WTC11 (cell line): ENCODE measurements at regions not wholly inside any gene's neighbourhood (a gene's known extent, or its start where the extent isn't known, plus 50 kb on each side); places are given as distances from the start of the nearest gene placed in this dataset.

Experiments used
- ATAC-seq: fragments of 200-7000 bp; cut with Tn5 transposase; 2 replicates; pipeline ENCODE4 v1.10.0; 2021; ENCODE audit warnings: mild to moderate bottlenecking, moderate library complexity
- CTCF ChIA-PET: fragments of 300-600 bp; sonication (Branson Sonifier 250); formaldehyde crosslinking; loops from one replicate; lab custom pipeline; 2021; ENCODE audit warnings: antibody characterized with exemption; lab: Charles Lee
- POLR2A ChIA-PET: fragments of 350-600 bp; sonication (Branson Sonifier 250); formaldehyde crosslinking; loops from one replicate; lab custom pipeline; 2021; ENCODE audit warnings: antibody characterized with exemption; lab: Charles Lee
- DNase-seq: peaks from one replicate; pipeline ENCODE4 v3.0.0; 2021; ENCODE audit warnings: low spot score
- H3K27ac Mint-ChIP-seq: 2 replicates; pipeline ENCODE4 v1.8.0; 2021; ENCODE audit warnings: mixed read lengths
- H3K27me3 Mint-ChIP-seq: 2 replicates; pipeline ENCODE4 v1.8.0; 2021; ENCODE audit warnings: low read depth, mild to moderate bottlenecking, moderate library complexity, mixed read lengths
- H3K36me3 Mint-ChIP-seq: 2 replicates; pipeline ENCODE4 v1.8.0; 2021; ENCODE audit warnings: mixed read lengths
- H3K4me1 Mint-ChIP-seq: 2 replicates; pipeline ENCODE4 v1.8.0; 2022; ENCODE audit warnings: mixed read lengths
- H3K4me3 Mint-ChIP-seq: 2 replicates; pipeline ENCODE4 v1.8.0; 2021; ENCODE audit warnings: mild to moderate bottlenecking, moderate library complexity, mixed read lengths
- H3K9me3 Mint-ChIP-seq: 2 replicates; pipeline ENCODE4 v1.8.0; 2021; ENCODE audit warnings: mixed read lengths
- E2F1 ChIP-seq: sonication (generic); formaldehyde crosslinking; IDR thresholded peaks from 2 replicates; pipeline ENCODE4 v1.8.0; 2022; ENCODE audit warnings: mild to moderate bottlenecking, missing genetic modification reagents
- EMX1 ChIP-seq: fragments of 250-450 bp; sonication (Bioruptor Pico); IDR thresholded peaks from 2 replicates; pipeline ENCODE4 v1.8.0; 2021; ENCODE audit warnings: mild to moderate bottlenecking
- NR2C2 ChIP-seq: sonication (generic); formaldehyde crosslinking; IDR thresholded peaks from 2 replicates; pipeline ENCODE4 v1.8.0; 2022; ENCODE audit warnings: mild to moderate bottlenecking, missing genetic modification reagents
- NR3C1 ChIP-seq: sonication (generic); formaldehyde crosslinking; conservative IDR thresholded peaks from 2 replicates; pipeline ENCODE4 v1.8.1; 2023; ENCODE audit warnings: low read depth, mild to moderate bottlenecking, missing genetic modification reagents
- PRDM15 ChIP-seq: sonication (generic); formaldehyde crosslinking; IDR thresholded peaks from 2 replicates; pipeline ENCODE4 v1.8.0; 2022; ENCODE audit warnings: missing genetic modification reagents
- SMAD3 ChIP-seq: sonication (generic); formaldehyde crosslinking; IDR thresholded peaks from 2 replicates; pipeline ENCODE4 v1.8.0; 2022; ENCODE audit warnings: missing genetic modification reagents, mild to moderate bottlenecking, borderline replicate concordance
- SP1 ChIP-seq: sonication (generic); formaldehyde crosslinking; conservative IDR thresholded peaks from 2 replicates; pipeline ENCODE4 v1.8.1; 2022; ENCODE audit warnings: missing genetic modification reagents
- ZNF121 ChIP-seq: sonication (generic); formaldehyde crosslinking; IDR thresholded peaks from 2 replicates; pipeline ENCODE4 v1.8.0; 2023; ENCODE audit warnings: missing genetic modification reagents
- ZNF219 ChIP-seq: sonication (generic); formaldehyde crosslinking; IDR thresholded peaks from 2 replicates; pipeline ENCODE4 v1.8.0; 2023; ENCODE audit warnings: missing genetic modification reagents, mild to moderate bottlenecking, borderline replicate concordance
- ZNF263 ChIP-seq: sonication (generic); formaldehyde crosslinking; IDR thresholded peaks from 2 replicates; pipeline ENCODE4 v1.8.1; 2022; ENCODE audit warnings: low read depth, mild to moderate bottlenecking, moderate library complexity, missing genetic modification reagents
- ZNF281 ChIP-seq: sonication (generic); formaldehyde crosslinking; IDR thresholded peaks from 2 replicates; pipeline ENCODE4 v1.8.0; 2023; ENCODE audit warnings: mild to moderate bottlenecking, missing genetic modification reagents
- TF ChIP-seq, protein P1 (sequence below): sonication (generic); formaldehyde crosslinking; IDR thresholded peaks from 2 replicates; pipeline ENCODE4 v1.8.1; 2022; ENCODE audit warnings: missing genetic modification reagents, borderline replicate concordance
- TF ChIP-seq, protein P2 (sequence below): sonication (generic); formaldehyde crosslinking; IDR thresholded peaks from 2 replicates; pipeline ENCODE4 v1.8.1; 2023; ENCODE audit warnings: mild to moderate bottlenecking, missing genetic modification reagents, moderate library complexity

GRCh38 chr9:107169796-107170195 is 113.3 kb upstream of the RAD23B start:
- no peak overlapping the region for H3K4me3 Mint-ChIP-seq
- H3K27ac Mint-ChIP-seq, result no peak overlapping the region
- peaks cover 4% of the 10 kb centered on the region; the same call in 1 of the 2 replicates for H3K4me1 Mint-ChIP-seq
- peaks cover 7% of the 10 kb centered on the region for H3K9me3 Mint-ChIP-seq
- POLR2A ChIA-PET, result no interaction called here
- H3K36me3 Mint-ChIP-seq, result 0 out of 2 replicates have a peak, but pooled peaks cover 2% of the 10 kb centered on the region
- H3K27me3 Mint-ChIP-seq, result no peaks in the 10 kb centered on the region
- ATAC-seq (no peak), DNase-seq (no peak)
- CTCF ChIA-PET, result interaction anchor here (1.9 to 2.8 kb wide), 2 partner anchors 11 to 32 kb away, joined by 7 to 13 read pairs; no protein-coding TSS in a partner anchor
- TF ChIP-seq ZNF263 (CRISPR knock-in tag) (no peak), NR2C2 (CRISPR knock-in tag) (no peak), E2F1 (CRISPR knock-in tag) (no peak), EMX1 (CRISPR knock-in tag) (no peak), ZNF219 (no peak), ZNF121 (CRISPR knock-in tag) (no peak), ZNF281 (CRISPR knock-in tag) (no peak), PRDM15 (CRISPR knock-in tag) (no peak), SP1 (CRISPR knock-in tag) (no peak)
- TF ChIP-seq, protein P1, sequence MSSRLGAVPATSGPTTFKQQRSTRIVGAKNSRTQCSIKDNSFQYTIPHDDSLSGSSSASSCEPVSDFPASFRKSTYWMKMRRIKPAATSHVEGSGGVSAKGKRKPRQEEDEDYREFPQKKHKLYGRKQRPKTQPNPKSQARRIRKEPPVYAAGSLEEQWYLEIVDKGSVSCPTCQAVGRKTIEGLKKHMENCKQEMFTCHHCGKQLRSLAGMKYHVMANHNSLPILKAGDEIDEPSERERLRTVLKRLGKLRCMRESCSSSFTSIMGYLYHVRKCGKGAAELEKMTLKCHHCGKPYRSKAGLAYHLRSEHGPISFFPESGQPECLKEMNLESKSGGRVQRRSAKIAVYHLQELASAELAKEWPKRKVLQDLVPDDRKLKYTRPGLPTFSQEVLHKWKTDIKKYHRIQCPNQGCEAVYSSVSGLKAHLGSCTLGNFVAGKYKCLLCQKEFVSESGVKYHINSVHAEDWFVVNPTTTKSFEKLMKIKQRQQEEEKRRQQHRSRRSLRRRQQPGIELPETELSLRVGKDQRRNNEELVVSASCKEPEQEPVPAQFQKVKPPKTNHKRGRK, result no peak
- TF ChIP-seq, protein P2, sequence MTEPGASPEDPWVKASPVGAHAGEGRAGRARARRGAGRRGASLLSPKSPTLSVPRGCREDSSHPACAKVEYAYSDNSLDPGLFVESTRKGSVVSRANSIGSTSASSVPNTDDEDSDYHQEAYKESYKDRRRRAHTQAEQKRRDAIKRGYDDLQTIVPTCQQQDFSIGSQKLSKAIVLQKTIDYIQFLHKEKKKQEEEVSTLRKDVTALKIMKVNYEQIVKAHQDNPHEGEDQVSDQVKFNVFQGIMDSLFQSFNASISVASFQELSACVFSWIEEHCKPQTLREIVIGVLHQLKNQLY (CRISPR knock-in tag), result no peak
- TF ChIP-seq, all 79 proteins: peak for 0

GRCh38 chr9:107170801-107171200 is 112.3 kb upstream of the RAD23B start:
- H3K4me1 Mint-ChIP-seq, result peaks cover 4% of the 10 kb centered on the region; the same call in 1 of the 2 replicates
- H3K9me3 Mint-ChIP-seq, result peaks cover 7% of the 10 kb centered on the region
- ChIA-PET CTCF (interaction anchor here (1.9 to 2.8 kb wide), 2 partner anchors 12 to 33 kb away, joined by 7 to 13 read pairs; no protein-coding TSS in a partner anchor), POLR2A (no interaction called here)
- DNase-seq, result no peak
- H3K27ac Mint-ChIP-seq, result no peak overlapping the region
- 0 out of 2 replicates have a peak, but pooled peaks cover 2% of the 10 kb centered on the region for H3K36me3 Mint-ChIP-seq
- H3K4me3 Mint-ChIP-seq, result no peak overlapping the region
- TF ChIP-seq NR3C1 (CRISPR knock-in tag) (no peak), SMAD3 (CRISPR knock-in tag) (no peak)
- no peaks in the 10 kb centered on the region for H3K27me3 Mint-ChIP-seq
- no peak for ATAC-seq
